ENCODE measurements at regions not wholly inside any gene's neighbourhood (a gene's known extent, or its start where the extent isn't known, plus 50 kb on each side); places are given as distances from the start of the nearest gene placed in this dataset.

DNA sequence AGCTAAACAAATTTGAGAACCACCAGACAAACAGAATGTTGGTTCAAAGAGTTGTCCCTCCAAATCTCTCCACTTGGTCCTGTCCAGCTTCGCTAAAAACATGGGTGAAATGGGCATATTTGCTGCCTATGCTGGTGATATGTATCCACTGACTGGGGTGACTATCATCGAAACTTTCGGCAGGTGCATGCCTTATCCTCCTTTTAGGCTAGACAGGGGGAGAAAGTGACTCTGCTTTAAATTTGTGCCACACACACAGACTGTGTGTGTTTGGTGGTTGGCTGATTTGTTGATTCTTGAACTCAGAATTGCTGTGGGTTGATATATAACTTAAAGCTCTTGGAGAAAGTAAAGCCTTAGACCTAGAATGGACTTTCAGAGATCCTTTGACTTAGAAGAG, 324.1 kb upstream of the NT5C1B start:
- no peak for TF ChIP-seq POLR2A (IDR thresholded peaks at IDR 0.05)
- TF ChIP-seq, protein P1, sequence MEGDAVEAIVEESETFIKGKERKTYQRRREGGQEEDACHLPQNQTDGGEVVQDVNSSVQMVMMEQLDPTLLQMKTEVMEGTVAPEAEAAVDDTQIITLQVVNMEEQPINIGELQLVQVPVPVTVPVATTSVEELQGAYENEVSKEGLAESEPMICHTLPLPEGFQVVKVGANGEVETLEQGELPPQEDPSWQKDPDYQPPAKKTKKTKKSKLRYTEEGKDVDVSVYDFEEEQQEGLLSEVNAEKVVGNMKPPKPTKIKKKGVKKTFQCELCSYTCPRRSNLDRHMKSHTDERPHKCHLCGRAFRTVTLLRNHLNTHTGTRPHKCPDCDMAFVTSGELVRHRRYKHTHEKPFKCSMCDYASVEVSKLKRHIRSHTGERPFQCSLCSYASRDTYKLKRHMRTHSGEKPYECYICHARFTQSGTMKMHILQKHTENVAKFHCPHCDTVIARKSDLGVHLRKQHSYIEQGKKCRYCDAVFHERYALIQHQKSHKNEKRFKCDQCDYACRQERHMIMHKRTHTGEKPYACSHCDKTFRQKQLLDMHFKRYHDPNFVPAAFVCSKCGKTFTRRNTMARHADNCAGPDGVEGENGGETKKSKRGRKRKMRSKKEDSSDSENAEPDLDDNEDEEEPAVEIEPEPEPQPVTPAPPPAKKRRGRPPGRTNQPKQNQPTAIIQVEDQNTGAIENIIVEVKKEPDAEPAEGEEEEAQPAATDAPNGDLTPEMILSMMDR (IDR thresholded peaks at IDR 0.05), result no peak
- Histone ChIP-seq H3K4me3 (no peak overlapping the region), H3K9me3 (no peaks in the 10 kb centered on the region), H3K27ac (no peak overlapping the region), H3K27me3 (no peaks in the 10 kb centered on the region), H3K4me1 (peaks cover 0 to 6% (median 0%) of the 10 kb centered on the region in 12 donors), H3K36me3 (no peaks in the 10 kb centered on the region)
- DNase-seq (no peak), ATAC-seq (no peak)
- WGBS, 4 donors, result 91 to 97% (median 95%) methylated on average over 3 of the region's 3 CpGs
- intact Hi-C loops (cut with DNase I), result no loop called here

DNA sequence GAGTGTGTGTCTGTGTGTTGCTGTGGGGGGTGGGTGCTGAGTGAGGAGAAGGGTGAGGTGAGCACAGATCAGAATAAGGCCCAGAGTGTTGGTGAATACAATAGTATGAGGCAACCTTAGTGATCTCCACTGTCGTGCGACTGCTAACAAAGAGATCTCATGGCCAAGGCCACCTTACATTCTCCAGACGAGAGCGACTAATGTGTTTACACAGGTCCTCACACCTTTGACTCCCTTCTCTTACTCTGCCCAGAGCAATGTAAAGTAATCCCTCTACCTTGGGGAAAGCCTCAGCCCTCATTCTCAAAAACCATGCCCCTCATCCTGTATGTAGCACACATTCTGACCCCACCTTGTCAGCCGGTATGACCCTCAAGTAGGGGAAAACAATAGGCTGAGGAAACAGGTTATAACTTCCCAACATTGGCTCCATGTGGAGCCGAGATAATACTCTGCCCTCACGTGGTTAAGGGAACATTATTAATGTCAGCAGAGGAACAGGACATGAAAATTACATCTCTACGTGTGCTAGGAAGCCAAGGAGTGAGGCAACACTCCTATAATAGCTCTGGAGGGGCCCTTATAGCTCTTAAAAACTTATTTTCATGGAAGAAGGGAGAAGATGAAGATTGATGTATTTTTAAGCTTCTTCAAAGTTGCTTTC, 323.0 kb upstream of the NT5C1B start:
- TF ChIP-seq, protein P1 (IDR thresholded peaks at IDR 0.05), result no peak
- no peak for TF ChIP-seq POLR2A (IDR thresholded peaks at IDR 0.05)
- WGBS, 4 donors, result 61 to 66% (median 66%) methylated on average over 8 of the region's 8 CpGs
- peak; percentile 37 to 57 (median 52) for ATAC-seq
- no peak for DNase-seq
- Histone ChIP-seq H3K4me3 (no peak overlapping the region), H3K27me3 (no peaks in the 10 kb centered on the region), H3K27ac (no peak overlapping the region), H3K36me3 (no peaks in the 10 kb centered on the region), H3K9me3 (no peaks in the 10 kb centered on the region), H3K4me1 (peaks cover 0 to 6% (median 0%) of the 10 kb centered on the region in 12 donors)
- intact Hi-C loops (cut with DNase I), result no loop called here

DNA sequence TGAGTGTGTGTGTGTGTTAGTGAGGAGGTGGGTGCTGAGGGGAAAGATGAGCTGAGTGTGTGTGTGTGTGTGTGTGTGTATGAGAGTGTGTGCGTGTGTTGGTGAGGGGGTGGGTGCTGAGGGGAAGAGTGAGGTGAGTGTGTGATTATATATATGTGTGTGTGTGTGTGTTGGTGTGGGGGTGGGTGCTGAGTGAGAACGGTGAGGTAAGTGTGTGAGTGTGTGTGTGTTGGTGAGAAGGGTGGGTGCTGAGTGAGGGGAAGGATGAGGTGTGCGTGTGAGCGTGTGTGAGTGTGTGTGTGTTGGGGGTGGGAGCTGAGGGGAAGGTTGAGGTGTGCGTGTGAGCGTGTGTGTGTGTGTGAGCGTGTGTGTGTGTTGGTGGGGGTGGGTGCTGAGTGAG, 322.0 kb upstream of the NT5C1B start:
- Histone ChIP-seq H3K9me3 (no peaks in the 10 kb centered on the region), H3K27me3 (no peaks in the 10 kb centered on the region), H3K27ac (no peak overlapping the region), H3K36me3 (no peaks in the 10 kb centered on the region), H3K4me3 (no peak overlapping the region), H3K4me1 (peaks cover 0 to 6% (median 0%) of the 10 kb centered on the region in 12 donors)
- ATAC-seq (peak in 1 of 4 donors; percentile 25), DNase-seq (no peak)
- TF ChIP-seq, protein P1 (IDR thresholded peaks at IDR 0.05), result no peak
- TF ChIP-seq POLR2A (IDR thresholded peaks at IDR 0.05), result no peak
- intact Hi-C loops (cut with DNase I), result no loop called here
- 93 to 95% (median 94%) methylated on average over 7 of the region's 7 CpGs for WGBS, 4 donors

DNA sequence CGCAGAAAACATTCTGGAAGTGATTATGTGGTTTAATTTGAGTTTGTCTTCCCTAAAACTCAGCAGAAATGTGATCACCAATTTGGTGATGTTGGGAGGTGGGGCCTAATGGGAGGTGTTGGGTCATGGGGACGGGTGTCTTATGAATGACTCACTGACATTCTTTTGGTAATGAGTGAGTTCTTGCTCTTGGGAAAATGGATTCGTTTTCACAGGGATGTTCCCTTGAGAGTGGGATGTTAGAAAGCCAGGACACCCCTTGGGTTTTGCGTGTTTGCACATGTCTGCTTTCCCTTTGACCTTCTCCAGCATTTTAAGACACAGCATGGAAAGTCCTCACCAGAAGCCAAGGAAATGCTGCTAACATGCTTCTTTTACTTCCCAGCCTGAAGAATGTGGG, 321.5 kb upstream of the NT5C1B start:
- H3K27ac ChIP-seq, result no peak overlapping the region
- 65 to 77% (median 69%) methylated on average over 4 of the region's 4 CpGs for WGBS, 4 donors
- H3K36me3 ChIP-seq, result no peaks in the 10 kb centered on the region
- ATAC-seq (peak in 2 of 4 donors; percentile 37 to 50), DNase-seq (no peak)
- H3K27me3 ChIP-seq, result no peaks in the 10 kb centered on the region
- peaks cover 0 to 6% (median 0%) of the 10 kb centered on the region in 12 donors for H3K4me1 ChIP-seq
- intact Hi-C loops (cut with DNase I), result no loop called here
- TF ChIP-seq, protein P1 (IDR thresholded peaks at IDR 0.05), result no peak
- no peak for TF ChIP-seq POLR2A (IDR thresholded peaks at IDR 0.05)
- peaks cover 0 to 6% (median 0%) of the 10 kb centered on the region in 12 donors for H3K9me3 ChIP-seq
- no peak overlapping the region for H3K4me3 ChIP-seq

All from heart left ventricle (tissue), 16 donors.